ENCODE measurements at regions not wholly inside any gene's neighbourhood (a gene's known extent, or its start where the extent isn't known, plus 50 kb on each side); places are given as distances from the start of the nearest gene placed in this dataset.
"Not testable (repeated sequence)": the region's sequence is repeated elsewhere in the genome, so short reads cannot be mapped to it uniquely, and the experiment has no call there.

GRCh38 chr6:80508885-80509630 is 402.6 kb downstream of the BCKDHB start:
- Histone ChIP-seq H3K27ac (ENCODE audit: low read length) (no peak overlapping the region), H3K9me3 (ENCODE audit: insufficient read depth, low read depth, low read length) (no peaks in the 10 kb centered on the region), H3K4me3 (ENCODE audit: low read length) (no peak overlapping the region), H3K9ac (ENCODE audit: low read depth, low read length) (no peak overlapping the region), H3K27me3 (ENCODE audit: insufficient read depth, low read length) (no peaks in the 10 kb centered on the region), H3K36me3 (ENCODE audit: insufficient read depth, low read depth, low read length) (no peaks in the 10 kb centered on the region), H3K4me1 (ENCODE audit: insufficient read depth, low read length) (no peaks in the 10 kb centered on the region)

DNA sequence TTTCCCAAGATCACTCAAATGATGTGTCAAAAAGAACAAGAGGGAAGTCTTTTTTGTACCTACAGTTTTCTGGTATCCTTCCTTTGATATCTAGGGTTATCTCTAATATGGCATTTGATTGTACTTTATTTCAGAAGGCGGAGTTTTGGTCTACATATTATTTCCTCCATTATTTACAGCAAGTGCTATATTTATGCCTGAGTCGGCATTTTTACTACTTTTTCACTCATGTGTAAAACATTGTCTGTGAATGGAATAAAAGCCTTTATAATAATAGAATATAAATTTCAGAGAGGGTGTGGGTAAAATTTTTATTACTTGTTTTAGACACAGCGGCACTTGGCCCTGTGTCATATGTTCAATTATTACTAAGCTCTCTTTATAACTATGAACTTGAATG is 398.4 kb downstream of the BCKDHB start:
- Histone ChIP-seq H3K9ac (ENCODE audit: low read depth, low read length) (no peak overlapping the region), H3K9me3 (ENCODE audit: insufficient read depth, low read depth, low read length) (no peaks in the 10 kb centered on the region), H3K4me3 (ENCODE audit: low read length) (no peak overlapping the region), H3K36me3 (ENCODE audit: insufficient read depth, low read depth, low read length) (no peaks in the 10 kb centered on the region), H3K27me3 (ENCODE audit: insufficient read depth, low read length) (no peaks in the 10 kb centered on the region), H3K4me1 (ENCODE audit: insufficient read depth, low read length) (peaks cover 6% of the 10 kb centered on the region; the same call in 1 of the 2 replicates), H3K27ac (ENCODE audit: low read length) (no peak overlapping the region)

GRCh38 chr6:80503660-80504059 is 397.2 kb downstream of the BCKDHB start:
- no peaks in the 10 kb centered on the region for H3K27me3 ChIP-seq (ENCODE audit: insufficient read depth, low read length)
- no peak overlapping the region for H3K4me3 ChIP-seq (ENCODE audit: low read length)
- H3K4me1 ChIP-seq (ENCODE audit: insufficient read depth, low read length), result peaks cover 9% of the 10 kb centered on the region; the same call in 1 of the 2 replicates
- H3K27ac ChIP-seq (ENCODE audit: low read length), result no peak overlapping the region
- no peaks in the 10 kb centered on the region for H3K36me3 ChIP-seq (ENCODE audit: insufficient read depth, low read depth, low read length)
- no peaks in the 10 kb centered on the region for H3K9me3 ChIP-seq (ENCODE audit: insufficient read depth, low read depth, low read length)
- no peak overlapping the region for H3K9ac ChIP-seq (ENCODE audit: low read depth, low read length)

GRCh38 chr6:80502871-80503270 is 396.4 kb downstream of the BCKDHB start:
- Histone ChIP-seq H3K27ac (ENCODE audit: low read length) (no peak overlapping the region), H3K9me3 (ENCODE audit: insufficient read depth, low read depth, low read length) (no peaks in the 10 kb centered on the region), H3K9ac (ENCODE audit: low read depth, low read length) (no peak overlapping the region), H3K4me3 (ENCODE audit: low read length) (no peak overlapping the region), H3K27me3 (ENCODE audit: insufficient read depth, low read length) (no peaks in the 10 kb centered on the region), H3K4me1 (ENCODE audit: insufficient read depth, low read length) (peaks cover 9% of the 10 kb centered on the region; the same call in 1 of the 2 replicates), H3K36me3 (ENCODE audit: insufficient read depth, low read depth, low read length) (no peaks in the 10 kb centered on the region)

GRCh38 chr6:80501636-80502035 is 395.2 kb downstream of the BCKDHB start:
- H3K4me1 ChIP-seq (ENCODE audit: insufficient read depth, low read length), result peaks cover 9% of the 10 kb centered on the region; the same call in 1 of the 2 replicates
- no peak overlapping the region for H3K4me3 ChIP-seq (ENCODE audit: low read length)
- no peaks in the 10 kb centered on the region for H3K36me3 ChIP-seq (ENCODE audit: insufficient read depth, low read depth, low read length)
- H3K27ac ChIP-seq (ENCODE audit: low read length), result no peak overlapping the region
- no peaks in the 10 kb centered on the region for H3K27me3 ChIP-seq (ENCODE audit: insufficient read depth, low read length)
- no peaks in the 10 kb centered on the region for H3K9me3 ChIP-seq (ENCODE audit: insufficient read depth, low read depth, low read length)
- H3K9ac ChIP-seq (ENCODE audit: low read depth, low read length), result no peak overlapping the region

- not testable (repeated sequence) for H3K36me3 ChIP-seq (ENCODE audit: insufficient read depth, low read depth, low read length); H3K9ac ChIP-seq (ENCODE audit: low read depth, low read length); H3K27me3 ChIP-seq (ENCODE audit: insufficient read depth, low read length); H3K27ac ChIP-seq (ENCODE audit: low read length); H3K9me3 ChIP-seq (ENCODE audit: insufficient read depth, low read depth, low read length); H3K4me3 ChIP-seq (ENCODE audit: low read length); H3K4me1 ChIP-seq (ENCODE audit: insufficient read depth, low read length)
These were observed 391.4 kb downstream of the BCKDHB start for GRCh38 chr6:80497696-80498486.

DNA sequence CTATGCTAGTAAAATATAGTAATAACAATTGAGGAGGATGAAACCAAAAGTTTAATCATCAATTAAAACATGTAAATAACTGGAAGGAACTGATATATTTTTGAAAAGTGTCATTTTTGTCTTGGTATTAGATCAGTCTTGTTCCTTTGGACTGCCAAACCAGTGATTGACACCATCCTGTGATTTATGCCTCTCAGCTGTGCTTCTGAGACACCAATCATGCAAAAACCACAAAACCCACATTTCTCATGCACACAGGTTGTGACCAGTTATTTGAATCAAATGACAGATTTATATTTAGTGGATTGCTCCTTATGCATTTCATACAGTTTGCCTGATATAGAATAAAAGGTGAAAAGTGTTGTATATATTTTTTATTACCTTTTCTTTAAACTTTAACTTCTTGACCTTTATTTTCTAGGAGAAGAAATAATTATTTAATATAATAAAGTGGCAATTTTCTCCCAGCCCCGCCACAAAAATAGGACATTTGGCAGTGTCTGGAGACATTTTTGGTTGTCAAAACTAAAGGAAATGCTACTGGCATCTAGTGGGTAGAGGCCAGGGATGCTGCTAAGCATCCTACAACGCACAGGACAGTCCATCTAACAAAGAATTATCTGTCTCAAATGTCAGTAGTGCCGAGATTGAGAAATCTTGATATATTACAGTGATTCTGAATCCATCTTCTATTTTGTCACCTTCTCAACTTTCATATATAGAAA is 383.6 kb downstream of the BCKDHB start:
- no peak overlapping the region for H3K9ac ChIP-seq (ENCODE audit: low read depth, low read length)
- H3K4me3 ChIP-seq (ENCODE audit: low read length), result no peak overlapping the region
- no peak overlapping the region for H3K27ac ChIP-seq (ENCODE audit: low read length)
- H3K9me3 ChIP-seq (ENCODE audit: insufficient read depth, low read depth, low read length), result no peaks in the 10 kb centered on the region
- H3K4me1 ChIP-seq (ENCODE audit: insufficient read depth, low read length), result no peaks in the 10 kb centered on the region
- no peaks in the 10 kb centered on the region for H3K36me3 ChIP-seq (ENCODE audit: insufficient read depth, low read depth, low read length)
- no peaks in the 10 kb centered on the region for H3K27me3 ChIP-seq (ENCODE audit: insufficient read depth, low read length)

GRCh38 chr6:80488190-80488589 is 381.7 kb downstream of the BCKDHB start:
- Histone ChIP-seq H3K36me3 (ENCODE audit: insufficient read depth, low read depth, low read length) (no peaks in the 10 kb centered on the region), H3K27me3 (ENCODE audit: insufficient read depth, low read length) (no peaks in the 10 kb centered on the region), H3K9ac (ENCODE audit: low read depth, low read length) (no peak overlapping the region), H3K27ac (ENCODE audit: low read length) (no peak overlapping the region), H3K4me1 (ENCODE audit: insufficient read depth, low read length) (no peaks in the 10 kb centered on the region), H3K9me3 (ENCODE audit: insufficient read depth, low read depth, low read length) (no peaks in the 10 kb centered on the region), H3K4me3 (ENCODE audit: low read length) (no peak overlapping the region)

GRCh38 chr6:80485494-80485893 is 379.0 kb downstream of the BCKDHB start:
- H3K27ac ChIP-seq (ENCODE audit: low read length); H3K9me3 ChIP-seq (ENCODE audit: insufficient read depth, low read depth, low read length); H3K9ac ChIP-seq (ENCODE audit: low read depth, low read length); H3K4me3 ChIP-seq (ENCODE audit: low read length); H3K27me3 ChIP-seq (ENCODE audit: insufficient read depth, low read length); H3K36me3 ChIP-seq (ENCODE audit: insufficient read depth, low read depth, low read length); H3K4me1 ChIP-seq (ENCODE audit: insufficient read depth, low read length): not testable (repeated sequence)

DNA sequence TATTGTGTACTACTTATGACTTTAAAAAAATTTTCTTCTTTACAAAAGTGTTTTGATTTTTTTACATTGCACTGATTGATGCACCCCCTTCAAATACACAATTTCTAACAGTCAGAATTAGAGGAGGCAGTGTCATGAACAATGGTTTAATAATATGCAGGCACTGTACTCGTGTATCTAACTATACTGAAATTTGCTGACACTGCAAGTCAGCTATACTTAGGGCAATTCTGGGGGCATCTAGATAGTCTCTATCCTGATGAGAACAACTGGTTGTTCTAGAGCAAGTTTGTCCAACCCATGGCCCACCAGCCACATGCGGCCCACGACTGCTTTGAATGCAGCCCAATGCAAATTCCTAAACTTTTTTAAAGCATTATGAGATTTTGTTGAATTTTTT is 375.6 kb downstream of the BCKDHB start:
- Histone ChIP-seq H3K9me3 (ENCODE audit: insufficient read depth, low read depth, low read length) (no peaks in the 10 kb centered on the region), H3K27ac (ENCODE audit: low read length) (no peak overlapping the region), H3K9ac (ENCODE audit: low read depth, low read length) (no peak overlapping the region), H3K27me3 (ENCODE audit: insufficient read depth, low read length) (no peaks in the 10 kb centered on the region), H3K4me3 (ENCODE audit: low read length) (no peak overlapping the region), H3K36me3 (ENCODE audit: insufficient read depth, low read depth, low read length) (no peaks in the 10 kb centered on the region), H3K4me1 (ENCODE audit: insufficient read depth, low read length) (peaks cover 5% of the 10 kb centered on the region; the same call in 1 of the 2 replicates)

- no peaks in the 10 kb centered on the region for H3K9me3 ChIP-seq (ENCODE audit: insufficient read depth, low read depth, low read length)
- H3K4me1 ChIP-seq (ENCODE audit: insufficient read depth, low read length), result peaks cover 5% of the 10 kb centered on the region; the same call in 1 of the 2 replicates
- H3K4me3 ChIP-seq (ENCODE audit: low read length), result no peak overlapping the region
These were observed 374.1 kb downstream of the BCKDHB start for GRCh38 chr6:80480421-80481157.

More at GRCh38 chr6:80480421-80481157, 374.1 kb downstream of the BCKDHB start:
- Histone ChIP-seq H3K36me3 (ENCODE audit: insufficient read depth, low read depth, low read length) (no peaks in the 10 kb centered on the region), H3K27me3 (ENCODE audit: insufficient read depth, low read length) (no peaks in the 10 kb centered on the region), H3K27ac (ENCODE audit: low read length) (no peak overlapping the region), H3K9ac (ENCODE audit: low read depth, low read length) (no peak overlapping the region)
